SIG-M5 treated with dmso at 0.1 percent for 504 hours (cell line): ENCODE measurements at regions not wholly inside any gene's neighbourhood (a gene's known extent, or its start where the extent isn't known, plus 50 kb on each side); places are given as distances from the start of the nearest gene placed in this dataset.
"Not testable (repeated sequence)": the region's sequence is repeated elsewhere in the genome, so short reads cannot be mapped to it uniquely, and the experiment has no call there.

Experiments used
- DNase-seq: peaks from one replicate; lab custom pipeline; 2025; ENCODE audit not compliant: unreplicated experiment; lab: John Stamatoyannopoulos, UW

DNA sequence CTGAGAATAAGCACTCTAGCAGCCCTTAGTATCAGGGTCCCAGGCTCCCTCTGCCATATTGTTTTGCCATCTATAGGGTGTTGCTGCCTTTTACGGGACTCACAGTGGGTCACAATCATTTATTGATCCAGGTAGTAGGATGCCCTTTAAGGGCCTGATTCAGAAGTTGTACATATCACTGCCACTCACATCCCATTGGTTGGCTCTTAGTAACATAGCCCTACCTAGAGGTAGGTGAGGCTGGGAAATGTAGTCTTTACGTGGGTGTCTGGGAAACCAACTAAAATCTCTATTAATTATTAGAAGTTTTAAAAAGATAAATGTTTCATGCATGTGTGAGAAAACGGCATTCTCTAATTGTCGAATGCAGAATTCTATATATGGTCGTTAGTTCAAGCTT lies 78.8 kb upstream of the ATP5PO start:
- no peak for DNase-seq

DNA sequence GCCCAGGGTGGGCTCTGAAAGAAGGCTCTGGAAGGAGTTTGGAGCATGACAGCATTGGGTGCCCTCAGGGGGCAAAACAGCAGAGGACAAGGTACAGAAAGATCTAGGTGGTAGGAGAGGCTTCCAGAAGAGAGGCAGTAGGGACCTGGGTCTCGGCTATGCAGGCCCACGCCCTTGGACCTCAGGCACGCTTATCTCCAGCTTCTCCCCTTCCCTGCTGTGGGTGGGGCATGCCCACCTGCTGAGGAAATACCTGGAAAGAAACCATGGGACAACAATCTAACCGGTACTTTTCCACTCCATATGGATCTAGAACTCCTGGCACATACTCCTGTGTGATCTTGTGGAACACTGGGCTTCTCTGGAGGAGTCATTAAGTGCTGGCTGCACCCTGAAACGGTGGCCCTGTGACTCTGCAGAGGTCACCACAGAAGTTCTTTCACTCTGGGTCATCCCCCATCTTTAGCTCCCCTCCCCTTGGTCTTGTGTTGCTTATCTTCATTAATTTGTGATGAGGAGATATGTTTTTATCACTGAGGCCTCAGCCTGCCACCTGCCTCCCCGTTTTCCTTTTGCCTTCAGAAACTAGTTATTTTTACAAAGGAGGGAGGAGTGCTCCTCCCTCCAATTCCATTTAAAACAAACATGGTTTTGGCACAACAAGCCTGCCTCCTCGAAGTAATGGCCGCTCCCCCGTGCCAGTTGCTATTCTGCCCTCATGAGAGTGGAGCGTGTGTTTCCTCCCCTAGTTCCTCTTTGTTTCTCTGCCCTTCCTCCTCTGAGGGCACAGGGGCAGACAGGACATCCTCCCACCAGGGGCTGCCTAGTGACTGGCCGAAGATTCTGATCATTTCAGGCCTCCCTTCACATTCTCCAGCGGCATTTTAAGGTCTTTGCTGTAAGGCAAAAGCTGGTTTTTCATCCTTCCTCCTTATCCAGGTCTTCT lies 78.0 kb upstream of the ATP5PO start:
- peak; percentile 8 for DNase-seq

DNA sequence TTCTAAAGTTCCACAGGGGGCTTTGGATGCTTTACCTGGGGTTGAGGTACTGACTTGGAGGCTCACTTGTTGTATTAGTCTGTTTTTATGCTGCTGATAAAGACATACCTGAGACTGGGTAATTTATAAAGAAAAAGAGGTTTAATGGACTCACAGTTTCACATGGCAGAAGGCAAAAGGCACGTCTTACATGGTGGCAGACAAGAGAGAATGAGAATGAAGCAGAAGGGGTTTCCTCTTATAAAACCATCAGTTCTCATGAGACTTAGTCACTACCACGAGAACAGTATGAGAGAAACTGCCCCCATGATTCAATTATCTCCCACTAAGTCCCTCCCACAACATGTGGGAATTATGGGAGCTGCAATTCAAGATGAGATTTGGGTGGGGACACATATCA lies 76.8 kb upstream of the ATP5PO start:
- not testable (repeated sequence) for DNase-seq

DNA sequence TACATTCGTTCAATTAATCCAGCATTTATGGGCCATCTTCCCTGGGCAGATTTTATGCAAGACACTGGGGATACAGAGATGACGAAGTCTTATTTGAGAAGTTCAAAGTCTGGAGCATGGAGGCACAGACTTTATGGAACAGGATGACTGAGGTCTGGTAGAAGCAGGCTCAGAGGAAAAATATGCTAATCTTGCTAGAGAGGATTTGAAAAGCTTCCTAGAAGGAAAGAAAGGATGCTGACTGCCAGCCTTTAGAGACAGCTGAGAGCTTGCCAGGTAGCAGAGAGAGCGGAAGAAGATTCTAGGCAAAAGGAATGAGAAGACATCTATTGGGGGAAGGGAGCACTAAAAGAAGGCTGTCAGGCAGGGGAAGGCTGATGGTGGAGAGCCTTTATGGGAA lies 75.5 kb upstream of the ATP5PO start:
- DNase-seq: no peak

DNA sequence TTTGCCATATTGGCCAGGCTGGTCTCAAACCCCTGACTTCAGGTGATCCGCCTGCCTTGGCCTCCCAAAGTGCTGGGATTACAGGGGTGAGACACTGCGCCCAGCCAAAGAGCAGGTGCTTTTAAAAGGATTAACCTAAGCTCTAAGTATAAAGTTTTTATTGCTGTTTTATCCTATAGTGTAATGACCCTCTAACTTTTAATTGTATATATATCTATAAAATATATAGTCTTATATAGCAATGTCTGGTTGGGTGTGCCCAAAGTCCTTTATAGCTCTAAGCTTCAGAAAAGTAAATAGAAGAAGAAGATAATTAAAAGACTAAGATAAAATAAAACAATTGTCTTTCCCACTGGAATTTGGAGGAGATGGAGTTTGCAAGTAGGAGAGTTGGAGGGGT lies 73.8 kb upstream of the ATP5PO start:
- DNase-seq: no peak

DNA sequence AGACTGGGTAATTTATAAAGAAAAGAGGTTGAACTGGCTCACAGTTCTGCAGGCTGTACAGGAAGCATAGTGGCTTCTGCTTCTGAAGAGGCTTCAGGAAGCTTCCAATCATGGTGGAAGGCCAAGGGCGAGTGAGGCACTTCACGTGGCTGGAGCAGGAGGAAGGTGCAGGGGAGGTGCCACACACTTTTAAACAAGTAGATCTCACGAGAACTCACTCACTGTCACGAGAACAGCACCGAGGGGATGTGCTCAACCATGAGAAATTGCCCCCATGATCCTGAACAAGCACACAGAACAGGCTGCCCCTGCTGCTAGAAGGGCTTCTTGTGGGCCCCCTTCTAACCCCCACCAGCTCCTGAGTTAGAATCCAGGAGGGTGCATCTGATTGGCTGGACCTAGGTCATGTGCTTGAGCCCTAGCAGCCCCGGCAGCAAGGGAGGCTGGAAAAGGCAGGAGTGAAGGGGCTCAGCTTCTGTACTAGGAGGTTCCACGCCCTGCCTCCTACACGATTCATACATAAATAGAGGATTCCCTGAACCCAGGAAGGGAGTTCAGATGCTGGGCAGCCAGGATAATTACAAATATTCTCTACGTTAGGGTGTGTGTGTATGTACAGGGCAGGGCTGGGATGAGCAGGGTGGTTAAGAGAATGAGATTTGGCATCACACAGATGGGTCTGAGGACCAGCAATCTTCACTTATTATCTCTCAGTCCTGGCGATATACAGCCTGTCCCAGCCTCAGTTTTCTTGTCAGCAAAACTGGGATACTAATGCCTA lies 72.8 kb upstream of the ATP5PO start:
- DNase-seq: no peak

DNA sequence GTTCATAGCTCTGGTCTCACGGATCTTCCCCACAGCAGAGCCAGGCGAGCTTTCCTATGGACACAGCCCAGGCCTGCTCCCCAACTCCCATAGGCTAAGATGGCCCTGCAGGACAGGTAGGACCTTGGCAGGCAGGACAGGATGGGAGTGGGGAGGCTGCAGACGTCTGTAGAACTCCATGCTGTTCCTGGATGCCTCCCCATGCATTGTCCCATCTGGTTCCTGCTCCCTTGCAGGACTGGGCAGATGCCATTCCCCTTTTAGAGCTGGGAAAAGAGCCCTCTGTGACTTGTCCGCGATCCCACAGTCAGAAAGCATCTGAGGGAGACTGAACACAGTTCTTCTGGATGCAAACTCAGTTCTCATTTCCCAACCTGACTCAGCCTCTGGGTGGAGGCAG lies 71.9 kb upstream of the ATP5PO start:
- DNase-seq: no peak

DNA sequence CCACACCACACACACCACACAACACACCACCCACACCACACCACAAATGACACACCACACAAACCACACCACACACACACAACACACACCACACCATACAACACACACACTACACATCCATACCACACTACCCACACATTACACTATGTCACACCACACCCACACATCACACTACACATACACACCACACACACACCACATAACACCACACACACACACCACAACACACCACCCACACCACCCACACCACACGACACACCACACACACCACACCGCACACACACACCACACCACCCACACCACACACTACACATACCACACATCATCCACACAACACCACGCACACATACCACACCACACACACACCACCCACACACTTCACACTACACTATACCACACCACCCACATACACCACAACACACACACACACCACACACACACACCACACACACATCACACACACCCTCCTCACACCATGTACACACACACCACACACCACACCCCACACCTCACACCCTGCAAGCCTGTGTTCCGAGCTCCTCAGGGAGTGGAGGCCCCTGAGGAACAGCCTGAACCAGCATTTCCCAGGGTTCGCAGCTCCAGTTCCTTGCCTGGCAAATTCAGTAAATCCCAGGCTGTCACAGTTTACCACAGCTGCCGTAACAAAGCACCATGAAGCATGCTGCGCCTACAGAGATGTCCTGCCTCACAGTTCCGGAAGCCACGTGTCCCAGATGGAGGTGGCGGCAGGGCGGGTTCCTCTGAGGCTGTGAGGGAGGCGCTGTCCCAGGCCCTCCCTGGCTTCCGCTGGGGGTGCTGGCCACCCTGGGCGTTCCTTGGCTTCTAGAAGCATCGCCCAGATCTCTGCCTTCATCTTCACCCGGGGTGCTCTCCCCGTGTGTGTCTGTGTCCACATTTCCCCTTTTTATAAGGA lies 69.8 kb upstream of the ATP5PO start:
- no peak for DNase-seq

DNA sequence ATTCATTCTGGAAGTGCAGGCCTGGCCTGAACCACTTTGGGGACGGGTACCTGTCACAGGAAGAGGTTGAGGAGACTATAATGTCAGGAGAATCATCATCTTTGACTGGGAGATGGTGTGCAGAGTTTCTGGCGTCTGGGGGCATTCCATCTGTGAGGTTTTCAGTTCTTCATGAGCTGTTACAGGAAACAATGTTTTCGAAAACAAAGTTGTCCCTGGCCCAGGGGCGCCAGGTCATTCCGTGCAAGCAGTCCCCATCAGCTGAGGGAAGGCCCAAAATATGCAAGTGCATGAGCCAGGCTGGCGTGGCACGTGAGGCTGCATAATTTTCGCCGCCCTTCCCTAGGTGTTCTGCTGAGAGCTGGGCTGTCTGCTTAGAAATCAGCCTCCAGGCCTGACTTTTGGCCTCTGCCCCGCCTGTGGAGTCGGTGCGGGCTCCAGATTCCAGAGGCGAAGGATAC lies 68.4 kb upstream of the ATP5PO start:
- DNase-seq: no peak

DNA sequence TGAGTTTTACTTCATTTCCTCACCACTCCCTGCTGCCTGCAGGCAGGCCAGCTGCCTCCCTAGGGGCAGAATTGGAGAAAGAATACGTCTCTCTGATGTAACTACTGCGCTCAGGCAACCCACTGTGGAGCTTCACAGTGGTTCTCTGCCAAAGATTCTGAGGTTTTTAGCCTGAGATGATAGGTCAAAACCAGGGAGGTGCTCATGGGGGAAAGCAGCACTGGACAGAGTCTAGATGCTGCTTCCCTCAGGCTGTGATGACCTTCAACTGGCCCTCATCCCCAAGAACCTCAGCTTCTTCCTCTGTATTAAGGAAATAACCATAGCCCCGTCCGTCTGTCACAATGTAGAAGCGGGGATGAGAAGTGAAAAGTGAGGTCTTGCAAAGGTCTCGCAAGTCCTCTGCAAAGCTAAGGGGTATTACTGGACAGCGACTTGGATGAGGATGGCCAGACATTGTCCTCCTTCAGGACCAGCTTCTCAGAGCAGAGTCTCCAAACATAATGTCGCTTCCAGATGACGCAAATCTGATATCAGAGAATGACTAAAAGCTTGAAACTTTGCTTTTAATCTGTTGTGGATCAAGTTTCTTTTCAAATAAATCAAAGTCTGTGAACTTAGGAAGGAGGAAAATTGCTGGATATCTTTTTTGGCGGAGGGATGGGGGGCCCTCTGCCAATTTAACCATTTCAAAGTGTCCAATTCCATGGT lies 65.9 kb upstream of the ATP5PO start:
- no peak for DNase-seq

DNA sequence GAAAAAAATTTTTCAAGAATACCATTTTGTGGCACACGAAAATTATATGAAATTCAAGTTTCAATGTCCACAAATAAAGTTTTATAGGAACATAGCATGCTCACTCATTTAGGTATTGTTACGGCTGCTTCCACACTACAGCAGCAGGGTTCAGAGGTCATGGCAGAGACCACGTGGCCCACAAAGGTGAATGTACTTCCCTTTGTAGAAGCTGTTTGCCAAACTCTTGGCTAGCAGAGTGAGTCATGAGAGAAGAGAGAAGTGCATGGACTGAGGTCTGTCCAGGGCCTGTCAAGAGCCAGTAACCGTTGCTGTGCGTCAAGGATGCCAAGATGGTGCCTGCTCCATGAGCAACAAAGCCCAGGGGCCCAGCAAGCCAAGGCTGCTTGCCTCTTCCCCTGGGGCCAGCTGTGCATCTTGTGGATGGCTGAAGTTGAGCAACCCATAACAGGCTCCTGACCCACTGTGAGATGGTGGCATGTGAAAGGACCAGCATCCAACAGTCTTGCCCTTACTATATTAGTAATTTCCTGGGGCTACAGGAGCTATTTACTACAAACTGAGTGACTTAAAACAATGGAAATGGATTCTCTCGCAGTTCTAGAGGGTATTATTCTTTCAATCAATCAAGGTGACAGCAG lies 64.8 kb upstream of the ATP5PO start:
- peak; percentile 13 for DNase-seq

DNA sequence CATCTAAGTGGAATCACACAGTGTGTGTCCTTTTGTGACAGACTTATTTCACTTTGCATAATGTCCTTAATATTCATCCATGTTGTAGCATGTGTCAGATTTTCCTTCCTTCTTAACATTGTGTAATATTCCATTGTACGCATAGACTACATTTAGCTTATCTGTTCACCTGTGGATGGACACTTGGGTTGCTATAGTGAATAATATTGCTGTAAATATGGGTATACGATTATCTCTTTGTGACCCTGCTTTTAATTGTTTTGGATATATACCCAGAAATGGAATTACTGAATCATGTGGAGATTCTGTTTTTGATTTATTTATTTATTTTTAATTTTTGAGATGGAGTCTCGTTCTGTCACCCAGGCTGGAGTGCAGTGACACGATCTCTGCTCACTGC lies 63.0 kb upstream of the ATP5PO start:
- no peak for DNase-seq

DNA sequence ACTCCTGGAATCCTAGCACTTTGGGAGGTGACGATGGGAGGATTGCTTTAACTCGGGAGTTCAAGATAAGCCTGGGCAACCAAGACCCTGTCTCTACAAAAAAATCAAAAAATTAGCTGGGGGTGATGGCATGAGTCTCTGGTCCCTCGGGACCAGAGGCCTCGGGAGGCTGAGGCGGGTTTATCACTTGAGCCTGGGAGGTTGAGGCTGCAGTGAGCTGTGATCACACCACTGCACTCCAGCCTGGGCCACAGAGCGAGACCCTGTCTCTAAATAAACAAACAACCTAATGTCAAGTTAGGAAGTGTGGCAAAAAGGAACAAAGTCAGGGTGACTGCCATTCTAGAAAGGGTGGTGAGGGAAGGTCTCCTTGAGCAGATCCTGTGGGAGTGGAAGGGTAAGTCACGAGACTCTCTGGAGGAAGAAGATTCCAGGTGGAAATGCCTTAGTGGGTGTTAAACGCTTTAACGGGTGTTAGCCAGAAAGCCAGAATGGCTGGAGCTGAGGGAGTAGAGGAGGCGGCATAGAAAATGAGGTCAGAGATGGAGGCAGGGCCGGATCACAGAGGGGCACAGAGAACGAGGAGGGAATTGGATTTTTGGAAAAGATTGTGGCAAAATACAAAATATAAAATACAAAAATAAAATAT lies 62.2 kb upstream of the ATP5PO start:
- DNase-seq: no peak

DNA sequence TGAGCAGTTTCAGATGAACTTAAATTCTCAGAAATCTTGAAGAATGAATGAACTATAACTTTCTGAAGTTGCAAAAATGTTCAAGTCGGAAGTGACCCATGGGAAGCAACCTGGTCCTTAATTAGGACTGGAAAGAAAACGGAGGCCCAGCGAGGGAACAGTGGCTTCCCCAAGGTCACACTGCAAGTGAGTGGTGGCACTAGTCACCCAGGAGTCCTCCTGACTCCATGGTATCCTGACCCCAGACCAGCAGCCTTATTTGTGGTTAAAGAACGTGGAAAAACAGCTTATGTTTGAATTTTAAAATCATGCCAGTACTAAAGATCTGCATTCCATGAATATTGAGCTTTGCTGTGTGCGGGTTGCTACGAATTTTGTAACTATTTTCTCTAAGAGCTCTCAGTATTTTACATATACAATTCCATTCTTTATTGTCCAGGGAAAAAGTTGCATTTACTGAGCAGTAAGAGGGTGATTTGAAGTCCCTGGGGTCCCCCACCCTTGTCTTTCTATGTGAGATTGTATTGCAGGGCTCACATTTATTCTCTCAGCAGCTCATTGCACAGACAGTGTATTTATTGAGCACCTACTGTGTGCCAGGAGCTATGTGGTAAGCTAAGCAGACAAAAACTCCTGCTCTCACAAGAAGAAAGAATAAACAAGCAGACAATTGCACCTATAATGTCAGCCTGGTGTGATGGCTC lies 61.6 kb upstream of the ATP5PO start:
- no peak for DNase-seq

DNA sequence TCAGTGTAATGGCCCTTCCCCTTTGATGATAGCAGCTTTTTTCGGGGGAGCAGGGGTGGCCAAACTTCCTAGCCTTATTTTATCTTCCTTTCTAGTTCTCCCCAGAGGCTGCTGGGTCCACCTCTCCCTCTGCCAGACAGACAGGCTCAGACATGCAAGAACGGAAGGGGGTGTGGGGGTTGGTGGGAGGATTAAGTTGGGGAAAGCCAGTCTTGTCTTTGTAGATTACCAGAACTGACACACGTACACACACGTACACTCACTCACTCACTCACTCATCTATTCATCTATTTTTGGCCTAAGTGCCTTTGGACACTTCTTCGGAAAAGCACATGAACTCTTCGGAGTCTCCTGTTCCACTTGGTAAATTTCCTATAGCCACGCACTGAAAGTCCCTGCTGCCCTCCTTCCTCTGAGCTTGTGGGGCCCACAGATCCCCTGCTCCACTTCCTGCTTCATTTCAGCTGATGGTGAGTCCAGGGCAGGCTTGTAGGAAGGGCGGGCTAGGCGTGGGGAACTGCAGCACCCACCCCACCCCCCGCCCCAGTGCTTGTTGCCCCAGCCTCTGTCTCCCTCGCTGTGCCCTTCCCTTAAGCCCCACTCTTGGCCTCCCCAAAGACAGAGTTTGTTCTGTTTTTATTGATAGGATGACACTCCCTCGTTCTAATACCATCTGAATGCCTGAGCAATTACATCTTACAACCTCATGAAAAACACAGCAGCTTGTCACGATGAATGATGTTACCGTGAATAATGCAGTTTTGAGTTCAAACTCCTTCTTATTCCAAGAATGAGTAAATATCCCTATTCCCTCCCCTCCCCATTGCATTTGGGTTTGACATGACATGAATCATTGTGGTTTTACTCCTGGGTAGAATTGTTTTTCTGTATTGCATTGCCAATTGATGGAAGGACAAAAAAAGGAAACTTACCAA lies 60.7 kb upstream of the ATP5PO start:
- peak; percentile 88 for DNase-seq

DNA sequence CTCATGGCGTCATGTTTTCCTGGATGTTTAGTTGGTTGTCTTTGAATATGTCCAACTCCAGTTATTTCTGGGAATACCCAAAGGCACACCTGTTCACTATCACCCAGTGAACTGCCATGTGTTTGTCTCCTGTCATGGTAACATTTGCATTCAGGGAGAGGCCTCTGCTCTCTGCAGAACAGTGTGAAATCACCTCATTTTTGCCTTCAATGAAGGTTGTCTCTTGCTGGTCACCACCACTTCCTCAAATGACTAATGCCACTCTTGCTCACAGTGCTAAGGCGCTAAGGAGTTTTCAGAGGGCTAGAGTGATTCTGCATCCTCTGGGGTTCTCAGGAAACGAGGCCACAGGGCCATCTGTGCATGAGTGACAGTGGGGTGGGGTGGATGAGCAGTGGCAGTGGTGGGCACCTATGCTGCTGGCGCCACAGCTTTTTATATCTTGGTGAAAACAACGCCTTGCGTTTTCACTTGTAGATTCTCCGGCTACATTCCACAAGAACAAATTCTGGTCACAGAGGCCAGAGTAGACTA lies 60.0 kb upstream of the ATP5PO start:
- DNase-seq: peak; percentile 91
